ENCODE measurements at regions not wholly inside any gene's neighbourhood (a gene's known extent, or its start where the extent isn't known, plus 50 kb on each side); places are given as distances from the start of the nearest gene placed in this dataset.

DNA sequence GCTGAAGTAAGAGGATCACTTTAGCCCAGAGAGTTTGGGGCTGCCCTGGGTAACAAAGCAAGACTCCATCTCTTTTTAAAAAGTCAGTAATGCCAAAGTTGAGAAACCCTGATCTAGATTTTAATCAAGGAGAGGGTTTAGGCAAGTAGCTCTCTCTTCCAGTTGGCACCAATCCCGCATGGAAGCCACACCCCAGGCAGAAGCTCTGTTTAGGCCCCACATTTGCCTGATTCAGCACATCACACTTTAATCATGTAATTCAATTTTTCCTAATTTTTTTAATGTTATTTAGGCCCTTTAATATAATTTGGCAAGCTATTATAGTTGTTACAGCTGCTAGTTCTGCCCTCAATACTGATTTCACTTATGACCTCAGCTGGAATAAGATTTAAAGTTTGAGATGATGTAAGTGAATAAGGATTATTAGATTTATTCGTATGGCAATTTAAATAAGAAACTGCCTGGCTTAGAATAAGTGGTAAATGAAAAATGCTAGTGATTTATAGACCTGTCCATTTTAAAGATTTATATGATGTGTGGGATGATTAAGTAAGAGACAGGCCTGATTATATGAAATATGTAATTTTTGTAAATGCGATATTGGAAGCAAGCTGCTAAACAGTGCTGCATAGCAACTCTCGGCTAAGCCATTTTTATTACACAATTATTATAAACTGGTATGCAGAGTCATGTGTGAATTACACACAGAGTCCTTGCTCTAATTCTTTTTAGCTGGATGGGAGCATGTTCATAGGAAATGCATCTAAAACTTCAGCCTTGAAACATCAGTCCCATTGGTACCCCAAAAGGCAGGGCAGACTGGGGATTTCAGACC, 80.2 kb upstream of the NFE2L3 start:
- no peak overlapping the region for H3K4me3 Mint-ChIP-seq
- no peaks in the 10 kb centered on the region for H3K4me1 Mint-ChIP-seq (ENCODE audit: low read depth)
- TF ChIP-seq, protein P1, sequence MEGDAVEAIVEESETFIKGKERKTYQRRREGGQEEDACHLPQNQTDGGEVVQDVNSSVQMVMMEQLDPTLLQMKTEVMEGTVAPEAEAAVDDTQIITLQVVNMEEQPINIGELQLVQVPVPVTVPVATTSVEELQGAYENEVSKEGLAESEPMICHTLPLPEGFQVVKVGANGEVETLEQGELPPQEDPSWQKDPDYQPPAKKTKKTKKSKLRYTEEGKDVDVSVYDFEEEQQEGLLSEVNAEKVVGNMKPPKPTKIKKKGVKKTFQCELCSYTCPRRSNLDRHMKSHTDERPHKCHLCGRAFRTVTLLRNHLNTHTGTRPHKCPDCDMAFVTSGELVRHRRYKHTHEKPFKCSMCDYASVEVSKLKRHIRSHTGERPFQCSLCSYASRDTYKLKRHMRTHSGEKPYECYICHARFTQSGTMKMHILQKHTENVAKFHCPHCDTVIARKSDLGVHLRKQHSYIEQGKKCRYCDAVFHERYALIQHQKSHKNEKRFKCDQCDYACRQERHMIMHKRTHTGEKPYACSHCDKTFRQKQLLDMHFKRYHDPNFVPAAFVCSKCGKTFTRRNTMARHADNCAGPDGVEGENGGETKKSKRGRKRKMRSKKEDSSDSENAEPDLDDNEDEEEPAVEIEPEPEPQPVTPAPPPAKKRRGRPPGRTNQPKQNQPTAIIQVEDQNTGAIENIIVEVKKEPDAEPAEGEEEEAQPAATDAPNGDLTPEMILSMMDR (IDR thresholded peaks at IDR 0.05): no peak
- no peaks in the 10 kb centered on the region for H3K36me3 Mint-ChIP-seq (ENCODE audit: low read depth)
- no peak for DNase-seq
- H3K27me3 Mint-ChIP-seq (ENCODE audit: insufficient read depth): no peaks in the 10 kb centered on the region; the same call in 1 of the 2 replicates
- H3K9me3 Mint-ChIP-seq: no peaks in the 10 kb centered on the region
- no peak overlapping the region for H3K27ac Mint-ChIP-seq

DNA sequence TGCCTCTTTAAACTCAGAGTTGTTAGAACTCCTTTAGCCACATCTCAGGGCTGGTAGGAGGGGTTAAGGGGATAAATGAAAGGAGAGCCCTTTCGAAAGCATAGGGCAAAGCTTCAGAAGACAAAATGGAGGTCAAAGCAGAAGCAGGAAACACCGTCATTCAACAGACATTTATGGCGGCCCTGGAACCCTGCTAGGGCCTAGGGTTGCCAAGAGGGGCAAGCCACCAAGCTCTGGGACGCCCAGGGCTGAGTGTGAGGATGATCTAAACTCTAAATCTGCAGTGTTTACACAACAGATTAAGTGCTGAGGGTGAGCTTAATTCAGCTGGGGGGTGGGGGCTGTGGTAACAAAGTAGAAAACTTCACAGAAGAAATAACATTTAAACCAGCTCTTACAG, 79.0 kb upstream of the NFE2L3 start:
- Mint-ChIP-seq H3K4me3 (no peak overlapping the region), H3K27ac (no peak overlapping the region), H3K4me1 (ENCODE audit: low read depth) (no peaks in the 10 kb centered on the region), H3K9me3 (no peaks in the 10 kb centered on the region), H3K27me3 (ENCODE audit: insufficient read depth) (no peaks in the 10 kb centered on the region; the same call in 1 of the 2 replicates), H3K36me3 (ENCODE audit: low read depth) (no peaks in the 10 kb centered on the region)
- DNase-seq: no peak
- TF ChIP-seq, protein P1 (IDR thresholded peaks at IDR 0.05): no peak

DNA sequence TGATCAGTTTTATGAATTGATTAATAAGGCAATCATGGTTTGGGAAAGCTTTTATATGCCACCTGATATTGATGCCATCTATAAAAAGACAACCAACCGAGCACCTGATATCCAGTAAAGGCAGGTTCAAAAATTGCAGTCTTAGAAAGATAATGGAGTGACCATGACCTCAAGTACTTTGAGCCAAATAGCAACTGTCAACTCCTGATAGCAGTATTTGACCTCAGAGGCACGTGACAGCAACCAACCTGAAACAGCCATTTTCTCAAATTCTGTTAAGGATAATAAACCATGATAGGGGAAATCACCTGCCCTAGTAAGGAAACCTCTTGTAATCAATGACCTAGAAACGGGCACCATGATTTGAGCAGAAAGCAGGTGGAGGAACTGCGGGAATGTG, 77.1 kb upstream of the NFE2L3 start:
- H3K4me1 Mint-ChIP-seq (ENCODE audit: low read depth): no peaks in the 10 kb centered on the region
- TF ChIP-seq, protein P1 (IDR thresholded peaks at IDR 0.05): no peak
- no peaks in the 10 kb centered on the region; the same call in 1 of the 2 replicates for H3K27me3 Mint-ChIP-seq (ENCODE audit: insufficient read depth)
- no peak overlapping the region for H3K27ac Mint-ChIP-seq
- no peak for DNase-seq
- no peaks in the 10 kb centered on the region for H3K36me3 Mint-ChIP-seq (ENCODE audit: low read depth)
- H3K4me3 Mint-ChIP-seq: no peak overlapping the region
- H3K9me3 Mint-ChIP-seq: no peaks in the 10 kb centered on the region

DNA sequence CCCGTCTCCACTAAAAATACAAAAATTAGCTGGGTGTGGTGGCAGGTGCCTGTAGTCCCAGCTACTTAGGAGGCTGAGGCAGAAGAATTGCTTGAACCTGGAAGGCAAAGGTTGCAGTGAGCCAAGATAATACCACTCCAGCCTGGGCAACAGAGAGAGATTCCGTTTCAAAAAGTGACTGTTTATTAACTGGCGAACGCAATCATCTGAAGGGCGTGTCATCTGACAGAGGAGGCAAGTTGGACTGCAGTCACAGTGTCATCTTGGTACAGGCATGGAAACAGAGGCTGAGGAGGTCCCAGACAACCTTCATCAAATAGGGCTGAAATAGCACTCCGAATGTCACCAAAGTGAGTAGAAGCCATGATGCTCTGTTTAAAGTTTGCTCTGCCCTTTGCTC, 75.3 kb upstream of the NFE2L3 start:
- Mint-ChIP-seq H3K27me3 (ENCODE audit: insufficient read depth) (peaks cover 4% of the 10 kb centered on the region; the same call in 1 of the 2 replicates), H3K9me3 (no peaks in the 10 kb centered on the region), H3K4me3 (no peak overlapping the region), H3K27ac (no peak overlapping the region), H3K36me3 (ENCODE audit: low read depth) (no peaks in the 10 kb centered on the region), H3K4me1 (ENCODE audit: low read depth) (no peaks in the 10 kb centered on the region)
- no peak for DNase-seq
- TF ChIP-seq, protein P1 (IDR thresholded peaks at IDR 0.05): no peak

DNA sequence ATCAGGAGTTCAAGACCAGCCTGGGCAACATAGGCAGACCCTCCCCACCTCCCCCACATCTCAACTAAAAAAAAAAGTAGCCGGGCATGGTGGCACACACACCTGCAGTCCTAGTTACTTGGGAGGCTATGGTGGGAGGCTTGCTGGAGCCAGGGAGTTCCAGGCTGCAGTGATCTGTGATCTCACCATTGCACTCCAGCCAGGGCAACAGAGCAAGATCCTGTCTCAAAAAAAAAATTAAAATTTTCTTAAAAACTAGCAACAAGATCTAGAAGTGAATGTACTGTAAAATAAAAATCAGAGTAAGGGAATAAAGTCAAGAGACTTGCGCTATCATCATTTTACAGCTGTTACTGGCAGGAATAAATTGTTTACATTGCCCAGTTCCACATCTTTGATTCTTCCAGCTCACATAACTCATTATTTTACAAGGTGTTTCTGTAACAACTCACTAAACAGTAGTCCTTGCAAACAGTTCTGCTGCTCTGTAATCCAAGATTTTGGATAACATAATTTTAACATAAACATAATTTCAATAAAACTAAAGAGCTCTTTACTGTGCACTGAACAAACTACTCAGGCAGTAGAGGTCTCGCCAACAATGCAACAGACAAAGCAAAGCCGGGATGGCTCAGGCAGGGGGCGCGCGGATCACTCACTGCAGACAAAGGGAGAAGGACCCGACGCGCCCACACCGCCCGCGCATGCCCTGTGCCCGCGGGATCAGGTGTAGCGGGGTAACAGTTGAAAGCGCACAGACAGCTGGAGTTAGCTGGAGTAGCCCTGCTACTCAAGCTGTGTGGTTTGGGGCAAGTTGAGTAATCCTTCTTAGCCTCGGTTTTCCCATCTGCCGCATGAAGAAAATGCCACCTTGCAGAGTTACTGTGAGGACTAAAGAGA, 73.3 kb upstream of the NFE2L3 start:
- H3K4me1 Mint-ChIP-seq (ENCODE audit: low read depth): no peaks in the 10 kb centered on the region
- TF ChIP-seq, protein P1 (IDR thresholded peaks at IDR 0.05): no peak
- no peaks in the 10 kb centered on the region for H3K9me3 Mint-ChIP-seq
- peaks cover 9% of the 10 kb centered on the region for H3K27me3 Mint-ChIP-seq (ENCODE audit: insufficient read depth)
- H3K4me3 Mint-ChIP-seq: no peak overlapping the region
- H3K27ac Mint-ChIP-seq: no peak overlapping the region
- no peaks in the 10 kb centered on the region for H3K36me3 Mint-ChIP-seq (ENCODE audit: low read depth)
- no peak for DNase-seq

Data from HFFc6 (cell line).